Ishikawa (cell line): ENCODE measurements at regions not wholly inside any gene's neighbourhood (a gene's known extent, or its start where the extent isn't known, plus 50 kb on each side); places are given as distances from the start of the nearest gene placed in this dataset.

Source experiments
- CEBPB ChIP-seq: IDR thresholded peaks from 2 replicates; pipeline ENCODE4 v1.6.1; 2012
- EGR1 ChIP-seq: IDR thresholded peaks from 2 replicates; pipeline ENCODE4 v1.6.1; 2012
- EP300 ChIP-seq: IDR thresholded peaks from 2 replicates; pipeline ENCODE4 v1.6.1; 2012; ENCODE audit warnings: borderline replicate concordance
- FOXM1 ChIP-seq: IDR thresholded peaks from 2 replicates; pipeline ENCODE4 v1.6.1; 2012; ENCODE audit warnings: low read depth, borderline replicate concordance
- NFIC ChIP-seq: IDR thresholded peaks from 2 replicates; pipeline ENCODE4 v1.6.1; 2012
- RAD21 ChIP-seq: IDR thresholded peaks from 2 replicates; pipeline ENCODE4 v1.6.1; 2012; ENCODE audit warnings: low read depth
- YY1 ChIP-seq: IDR thresholded peaks from 2 replicates; pipeline ENCODE4 v1.6.1; 2012; ENCODE audit warnings: low read depth
- TF ChIP-seq, protein P1 (sequence below): IDR thresholded peaks from 2 replicates; pipeline ENCODE4 v1.6.1; 2012; ENCODE audit warnings: low read depth, mild to moderate bottlenecking
- TF ChIP-seq, protein P2 (sequence below): IDR thresholded peaks from 2 replicates; pipeline ENCODE4 v1.6.1; 2012

DNA sequence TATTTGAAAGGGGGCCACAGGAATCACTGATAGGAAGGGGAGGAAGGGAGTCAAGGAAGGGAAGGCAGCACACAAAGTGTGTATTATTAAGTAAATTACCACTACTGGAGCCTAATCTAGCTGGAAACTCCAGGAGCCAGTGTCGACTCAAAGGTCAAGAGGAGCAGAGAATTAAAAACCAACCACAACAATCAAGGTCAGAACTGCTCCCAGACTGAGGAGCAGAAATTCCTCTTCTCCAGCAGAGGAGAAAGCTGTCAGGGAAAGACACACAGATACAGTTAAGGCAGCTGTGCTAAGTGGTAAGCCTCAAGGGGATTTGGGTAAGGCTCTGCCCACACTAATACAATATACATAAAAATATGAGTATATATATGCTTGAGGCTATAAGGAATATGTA, 87.5 kb upstream of the PTPN13 start:
- no peak for TF ChIP-seq FOXM1
- no peak for TF ChIP-seq EP300
- TF ChIP-seq, protein P1, sequence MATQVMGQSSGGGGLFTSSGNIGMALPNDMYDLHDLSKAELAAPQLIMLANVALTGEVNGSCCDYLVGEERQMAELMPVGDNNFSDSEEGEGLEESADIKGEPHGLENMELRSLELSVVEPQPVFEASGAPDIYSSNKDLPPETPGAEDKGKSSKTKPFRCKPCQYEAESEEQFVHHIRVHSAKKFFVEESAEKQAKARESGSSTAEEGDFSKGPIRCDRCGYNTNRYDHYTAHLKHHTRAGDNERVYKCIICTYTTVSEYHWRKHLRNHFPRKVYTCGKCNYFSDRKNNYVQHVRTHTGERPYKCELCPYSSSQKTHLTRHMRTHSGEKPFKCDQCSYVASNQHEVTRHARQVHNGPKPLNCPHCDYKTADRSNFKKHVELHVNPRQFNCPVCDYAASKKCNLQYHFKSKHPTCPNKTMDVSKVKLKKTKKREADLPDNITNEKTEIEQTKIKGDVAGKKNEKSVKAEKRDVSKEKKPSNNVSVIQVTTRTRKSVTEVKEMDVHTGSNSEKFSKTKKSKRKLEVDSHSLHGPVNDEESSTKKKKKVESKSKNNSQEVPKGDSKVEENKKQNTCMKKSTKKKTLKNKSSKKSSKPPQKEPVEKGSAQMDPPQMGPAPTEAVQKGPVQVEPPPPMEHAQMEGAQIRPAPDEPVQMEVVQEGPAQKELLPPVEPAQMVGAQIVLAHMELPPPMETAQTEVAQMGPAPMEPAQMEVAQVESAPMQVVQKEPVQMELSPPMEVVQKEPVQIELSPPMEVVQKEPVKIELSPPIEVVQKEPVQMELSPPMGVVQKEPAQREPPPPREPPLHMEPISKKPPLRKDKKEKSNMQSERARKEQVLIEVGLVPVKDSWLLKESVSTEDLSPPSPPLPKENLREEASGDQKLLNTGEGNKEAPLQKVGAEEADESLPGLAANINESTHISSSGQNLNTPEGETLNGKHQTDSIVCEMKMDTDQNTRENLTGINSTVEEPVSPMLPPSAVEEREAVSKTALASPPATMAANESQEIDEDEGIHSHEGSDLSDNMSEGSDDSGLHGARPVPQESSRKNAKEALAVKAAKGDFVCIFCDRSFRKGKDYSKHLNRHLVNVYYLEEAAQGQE = no peak
- no peak for TF ChIP-seq NFIC
- no peak for TF ChIP-seq CEBPB
- TF ChIP-seq, protein P2, sequence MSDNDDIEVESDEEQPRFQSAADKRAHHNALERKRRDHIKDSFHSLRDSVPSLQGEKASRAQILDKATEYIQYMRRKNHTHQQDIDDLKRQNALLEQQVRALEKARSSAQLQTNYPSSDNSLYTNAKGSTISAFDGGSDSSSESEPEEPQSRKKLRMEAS = no peak
- no peak for TF ChIP-seq RAD21
- no peak for TF ChIP-seq EGR1
- TF ChIP-seq YY1 = no peak
